IMR-90 (cell line): ENCODE measurements at regions not wholly inside any gene's neighbourhood (a gene's known extent, or its start where the extent isn't known, plus 50 kb on each side); places are given as distances from the start of the nearest gene placed in this dataset.

Source experiments
- ATAC-seq: fragments of 200-7000 bp; cut with Tn5 transposase; 2 replicates; pipeline ENCODE4 v1.9.1; 2020; ENCODE audit warnings: low read depth, mild to moderate bottlenecking, moderate library complexity
- BruUV-seq: library from RNA; stranded (reverse); fragments of 400-500 nt; replicated peaks from 2 replicates; lab custom pipeline; 2021; lab: Mats Ljungman, UMichigan
- CTCF ChIA-PET: fragments of 300-600 bp; formaldehyde crosslinking; extraction: SDS; loops from one replicate; lab custom pipeline; 2021; ENCODE audit warnings: antibody characterized with exemption; lab: Yijun Ruan, JAX
- POLR2A ChIA-PET: fragments of 300-600 bp; sonication (Branson Sonifier 250); formaldehyde crosslinking; loops from one replicate; lab custom pipeline; 2022; ENCODE audit warnings: antibody characterized with exemption; ENCODE audit not compliant: unreplicated experiment; lab: Charles Lee
- DNase-seq: peaks from one replicate; pipeline ENCODE4 v3.0.0; 2013
- H2AFZ ChIP-seq: replicated peaks from 2 replicates; pipeline ENCODE3; 2013; ENCODE audit warnings: low read length, mild to moderate bottlenecking; ENCODE audit not compliant: poor library complexity
- H2AK5ac ChIP-seq: 2 replicates; pipeline ENCODE4 v1.6.1; 2013; ENCODE audit warnings: low read depth, low read length, inconsistent platforms
- H2AK9ac ChIP-seq: replicated peaks from 2 replicates; pipeline ENCODE3; 2013; ENCODE audit warnings: mild to moderate bottlenecking, low read depth, low read length, moderate library complexity; ENCODE audit not compliant: poor library complexity
- H2BK120ac ChIP-seq: 2 replicates; pipeline ENCODE4 v1.6.1; 2013; ENCODE audit warnings: low read depth, low read length, inconsistent platforms
- H2BK15ac ChIP-seq: 3 replicates; pipeline ENCODE4 v1.6.1; 2013; ENCODE audit warnings: low read depth, low read length, inconsistent platforms
- H2BK20ac ChIP-seq: 2 replicates; pipeline ENCODE4 v1.6.1; 2013; ENCODE audit warnings: low read depth, mild to moderate bottlenecking, inconsistent platforms, low read length, moderate library complexity
- H2BK5ac ChIP-seq: 2 replicates; pipeline ENCODE4 v1.6.1; 2013; ENCODE audit warnings: mild to moderate bottlenecking, low read depth, low read length, inconsistent platforms; ENCODE audit not compliant: poor library complexity, severe bottlenecking
- H3K14ac ChIP-seq: replicated peaks from 2 replicates; pipeline ENCODE4 v1.6.1; 2013; ENCODE audit warnings: low read depth, low read length, inconsistent platforms
- H3K18ac ChIP-seq: 2 replicates; pipeline ENCODE4 v1.6.1; 2013; ENCODE audit warnings: low read depth, low read length, control low read depth
- H3K23ac ChIP-seq: 2 replicates; pipeline ENCODE4 v1.6.1; 2013; ENCODE audit warnings: low read depth, low read length, inconsistent platforms
- H3K27ac ChIP-seq: 2 replicates; pipeline ENCODE4 v1.5.1; 2013; ENCODE audit warnings: mild to moderate bottlenecking, control low read depth, low read length; ENCODE audit not compliant: insufficient read depth
- H3K27me3 ChIP-seq: 2 replicates; pipeline ENCODE4 v1.6.1; 2013; ENCODE audit warnings: low read length; ENCODE audit not compliant: control insufficient read depth, insufficient read depth
- H3K36me3 ChIP-seq: 2 replicates; pipeline ENCODE4 v1.6.1; 2013; ENCODE audit warnings: low read length, mixed read lengths; ENCODE audit not compliant: control insufficient read depth, insufficient read depth
- H3K4ac ChIP-seq: 2 replicates; pipeline ENCODE4 v1.6.1; 2013; ENCODE audit warnings: low read depth, low read length, inconsistent platforms
- H3K4me1 ChIP-seq: 2 replicates; pipeline ENCODE4 v1.6.1; 2013; ENCODE audit warnings: low read length, mixed read lengths; ENCODE audit not compliant: control insufficient read depth, insufficient read depth
- H3K4me2 ChIP-seq: 2 replicates; pipeline ENCODE4 v1.6.1; 2013; ENCODE audit warnings: low read depth, mild to moderate bottlenecking, control low read depth, low read length, moderate library complexity
- H3K4me3 ChIP-seq: 2 replicates; pipeline ENCODE4 v1.5.1; 2013; ENCODE audit warnings: low read depth, mild to moderate bottlenecking, control low read depth, low read length, moderate library complexity; ENCODE audit not compliant: insufficient read depth
- H3K56ac ChIP-seq: 2 replicates; pipeline ENCODE4 v1.6.1; 2013; ENCODE audit warnings: low read length, inconsistent platforms; ENCODE audit not compliant: insufficient read depth; ENCODE audit errors: extremely low read depth
- H3K79me1 ChIP-seq, 2 experiments: 2 replicates each; pipeline ENCODE4 v1.6.1; 2013; ENCODE audit warnings: low read length in 2 of 2, inconsistent platforms in 1 of 2, low read depth in 1 of 2
- H3K9ac ChIP-seq: 2 replicates; pipeline ENCODE4 v1.6.1; 2013; ENCODE audit warnings: low read depth, low read length, control low read depth
- H3K9me1 ChIP-seq: 2 replicates; pipeline ENCODE4 v1.6.1; 2013; ENCODE audit warnings: low read length, inconsistent platforms; ENCODE audit not compliant: insufficient read depth
- H3K9me3 ChIP-seq: 2 replicates; pipeline ENCODE4 v1.6.1; 2013; ENCODE audit warnings: low read length; ENCODE audit not compliant: control insufficient read depth, insufficient read depth
- H4K20me1 ChIP-seq: 2 replicates; pipeline ENCODE4 v1.6.1; 2013; ENCODE audit warnings: low read length, inconsistent platforms; ENCODE audit not compliant: insufficient read depth
- H4K5ac ChIP-seq: 2 replicates; pipeline ENCODE4 v1.6.1; 2013; ENCODE audit warnings: mild to moderate bottlenecking, low read depth, low read length, control low read depth
- H4K8ac ChIP-seq, 2 experiments: 2 replicates each; pipeline ENCODE4 v1.6.1; 2013; ENCODE audit warnings: low read depth in 2 of 2, low read length in 2 of 2, control low read depth in 1 of 2, inconsistent platforms in 1 of 2
- H4K91ac ChIP-seq: 2 replicates; pipeline ENCODE4 v1.6.1; 2013; ENCODE audit warnings: low read depth, low read length, inconsistent platforms; ENCODE audit not compliant: insufficient read depth
- BHLHE40 ChIP-seq: fragments of 150-350 bp; IDR thresholded peaks from 2 replicates; pipeline ENCODE4 v1.6.1; 2016; ENCODE audit warnings: mild to moderate bottlenecking, low read depth, low read length
- CEBPB ChIP-seq: IDR thresholded peaks from 2 replicates; pipeline ENCODE4 v1.6.1; 2012; ENCODE audit warnings: low read depth, low read length, improper control_type of control experiment
- CTCF ChIP-seq: conservative IDR thresholded peaks from 2 replicates; pipeline ENCODE4 v1.5.1; 2012; ENCODE audit warnings: mild to moderate bottlenecking, low read depth, low read length, improper control_type of control experiment
- ELK1 ChIP-seq: fragments of 150-350 bp; IDR thresholded peaks from 2 replicates; pipeline ENCODE4 v1.6.1; 2016; ENCODE audit warnings: low read depth, mild to moderate bottlenecking, low read length, moderate library complexity, borderline replicate concordance
- FOS ChIP-seq: fragments of 150-350 bp; IDR thresholded peaks from 2 replicates; pipeline ENCODE4 v1.6.1; 2016; ENCODE audit warnings: low read depth, low read length
- MAFK ChIP-seq: IDR thresholded peaks from 2 replicates; pipeline ENCODE4 v1.6.1; 2012; ENCODE audit warnings: low read depth, low read length, improper control_type of control experiment
- MAZ ChIP-seq: IDR thresholded peaks from 2 replicates; pipeline ENCODE4 v1.6.1; 2012; ENCODE audit warnings: low read depth, mild to moderate bottlenecking, low read length, improper control_type of control experiment, moderate library complexity, borderline replicate concordance
- MXI1 ChIP-seq: IDR thresholded peaks from 2 replicates; pipeline ENCODE4 v1.6.1; 2012; ENCODE audit warnings: low read depth, mild to moderate bottlenecking, low read length, moderate library complexity, borderline replicate concordance
- NFE2L2 ChIP-seq: fragments of 150-350 bp; IDR thresholded peaks from 2 replicates; pipeline ENCODE4 v1.6.1; 2016; ENCODE audit warnings: low read depth, mild to moderate bottlenecking, low read length
- POLR2A ChIP-seq: IDR thresholded peaks from 2 replicates; pipeline ENCODE4 v1.6.1; 2012; ENCODE audit warnings: mild to moderate bottlenecking, low read depth, low read length
- RAD21 ChIP-seq: IDR thresholded peaks from 2 replicates; pipeline ENCODE4 v1.6.1; 2012; ENCODE audit warnings: low read length, improper control_type of control experiment
- RCOR1 ChIP-seq: IDR thresholded peaks from 2 replicates; pipeline ENCODE4 v1.6.1; 2012; ENCODE audit warnings: mild to moderate bottlenecking, low read length, improper control_type of control experiment; ENCODE audit not compliant: insufficient replicate concordance
- RFX5 ChIP-seq: IDR thresholded peaks from 2 replicates; pipeline ENCODE4 v1.8.0; 2012; ENCODE audit warnings: low read depth, mild to moderate bottlenecking, low read length, moderate library complexity
- SMC3 ChIP-seq: fragments of 150-350 bp; IDR thresholded peaks from 2 replicates; pipeline ENCODE4 v1.6.1; 2016; ENCODE audit warnings: low read depth, mild to moderate bottlenecking, antibody characterized with exemption, low read length, moderate library complexity
- USF2 ChIP-seq: fragments of 150-350 bp; IDR thresholded peaks from 2 replicates; pipeline ENCODE4 v1.6.1; 2017; ENCODE audit warnings: mild to moderate bottlenecking, antibody characterized with exemption, low read length, low read depth
- WGBS, 2 experiments: methylation state at CpG; one replicate each; pipeline versions ENCODE4 v1.1.5 to v1.1.7; 2013; ENCODE audit warnings: missing lambda C conversion rate in 2 of 2; ENCODE audit not compliant: insufficient read length in 1 of 2; ENCODE audit errors: extremely low coverage in 2 of 2; 5-methylcytosine and 5-hydroxymethylcytosine counted together
- dilution Hi-C: fragments of 300-500 bp; cut with HindIII; formaldehyde crosslinking; loops from one replicate; pipeline ENCODE4 v1.14.3; 2018; ENCODE audit warnings: low sequenced_read_pairs; ENCODE audit not compliant: unreplicated experiment
- in situ Hi-C: fragments of 300-500 bp; cut with MboI; formaldehyde crosslinking; loops from 3 replicates; pipeline ENCODE4 v1.14.3; 2019; ENCODE audit warnings: low sequenced_read_pairs, inconsistent platforms, mixed read lengths
- intact Hi-C: fragments of 100-400 bp; cut with micrococcal nuclease; formaldehyde crosslinking; loops from 2 replicates; pipeline ENCODE4 v1.10.0; 2022

- no peak overlapping the region for H3K9ac ChIP-seq
- H3K9me1 ChIP-seq = no peaks in the 10 kb centered on the region
- no peak overlapping the region for H3K4ac ChIP-seq
- H2BK5ac ChIP-seq = no peak overlapping the region
- ATAC-seq (no peak), DNase-seq (no peak)
- H2AFZ ChIP-seq = no peak overlapping the region
- no peak overlapping the region for H3K4me3 ChIP-seq
- in situ Hi-C loops (no loop called here), intact Hi-C loops (no loop called here), dilution Hi-C loops (no loop called here)
- peaks cover 6% of the 10 kb centered on the region for H3K9me3 ChIP-seq
- H3K36me3 ChIP-seq = no peaks in the 10 kb centered on the region
- CTCF ChIA-PET = no interaction called here
- no peak overlapping the region for H2BK15ac ChIP-seq
- no peak overlapping the region for H4K91ac ChIP-seq
- no peak overlapping the region for H2AK5ac ChIP-seq
- no peak overlapping the region for H2BK120ac ChIP-seq
- no peak overlapping the region for H2AK9ac ChIP-seq
- no peak overlapping the region for H3K4me2 ChIP-seq
- no peak overlapping the region for H3K18ac ChIP-seq
- no peaks in the 10 kb centered on the region for H3K27me3 ChIP-seq
- no peak overlapping the region for H3K27ac ChIP-seq
- no peaks in the 10 kb centered on the region for H3K79me1 ChIP-seq
- no CpG with 5 or more reads among the region's 1 CpG for WGBS, 2 experiments
- no peaks in the 10 kb centered on the region for H3K4me1 ChIP-seq
- H4K5ac ChIP-seq = no peak overlapping the region
- POLR2A ChIA-PET = no interaction called here
- H3K14ac ChIP-seq = no peak overlapping the region
- TF ChIP-seq FOS = no peak
- TF ChIP-seq MAZ = no peak
- TF ChIP-seq CEBPB = no peak
- no peak for TF ChIP-seq POLR2A
- no peak for TF ChIP-seq NFE2L2
- no peak for TF ChIP-seq RFX5
- no peak for TF ChIP-seq USF2
- TF ChIP-seq SMC3 = no peak
- no peak for TF ChIP-seq RCOR1
- TF ChIP-seq MXI1 = no peak
- no peak for TF ChIP-seq BHLHE40
- no peak for TF ChIP-seq MAFK
- TF ChIP-seq ELK1 = no peak
- no peak for TF ChIP-seq RAD21
- no peak for TF ChIP-seq CTCF
- no peak overlapping the region for H3K23ac ChIP-seq
- H3K56ac ChIP-seq = no peak overlapping the region
- no TSS peak for BruUV-seq
- no peak overlapping the region for H4K8ac ChIP-seq
- H4K20me1 ChIP-seq = no peaks in the 10 kb centered on the region
- no peak overlapping the region for H2BK20ac ChIP-seq
Observed at GRCh38 chr3:26291840-26292239, 330.7 kb upstream of the LRRC3B start.
